Pancreas (tissue), 10 donors: ENCODE measurements at regions not wholly inside any gene's neighbourhood (a gene's known extent, or its start where the extent isn't known, plus 50 kb on each side); places are given as distances from the start of the nearest gene placed in this dataset.

Experiments
- ATAC-seq, 4 donors: fragments of 200-7000 bp; cut with Tn5 transposase; one replicate each; pipeline versions ENCODE4 v1.8.0 to v1.9.1; 2020; ENCODE audit warnings: mild to moderate bottlenecking in 4 of 4, moderate library complexity in 4 of 4
- DNase-seq, 6 donors: peaks; one replicate each; pipeline ENCODE4 v3.0.0-alpha.2; 2020
- FAIRE-seq: peaks from 2 replicates; lab custom pipeline; 2012; peaks lifted over from hg19 to GRCh38; lab: Jason Lieb, UNC
- H3K27ac ChIP-seq, 4 donors: fragments of 200-600 bp; sonication (generic); 1 replicate in 3 of 4; 2 replicates in 1 of 4; pipeline versions ENCODE4 v1.5.0 to v1.8.0; 2020
- H3K27me3 ChIP-seq, 4 donors: fragments of 200-600 bp; one replicate each; pipeline ENCODE4 v1.8.0; 2021
- H3K36me3 ChIP-seq, 3 donors: fragments of 200-600 bp; sonication (generic) in 1 of 3; one replicate each; pipeline versions ENCODE4 v1.5.0 to v1.8.0; 2020 to 2021
- H3K4me1 ChIP-seq, 3 donors: fragments of 200-600 bp; one replicate each; pipeline ENCODE4 v1.8.0; 2021
- H3K4me3 ChIP-seq, 4 donors: fragments of 200-600 bp; sonication (generic) in 2 of 4; one replicate each; pipeline versions ENCODE4 v1.5.0 to v1.8.0; 2020 to 2021
- H3K9me3 ChIP-seq, 4 donors: fragments of 200-600 bp; one replicate each; pipeline ENCODE4 v1.8.0; 2021
- CTCF ChIP-seq, 4 donors: fragments of 200-600 bp; sonication (generic) in 3 of 4; IDR thresholded peaks; one replicate each; pipeline versions ENCODE4 v1.5.0 to v1.8.0; 2021; ENCODE audit warnings: antibody characterized with exemption in 4 of 4
- WGBS, 2 donors: extraction: QIAGEN DNeasy Blood & Tissue Kit; methylation state at CpG; one replicate each; pipeline ENCODE4 v1.1.7; 2013; 5-methylcytosine and 5-hydroxymethylcytosine counted together
- intact Hi-C, 3 donors: fragments of 100-400 bp; cut with DNase I; formaldehyde crosslinking; loops; one replicate each; pipeline versions ENCODE4 v1.11.1 to v1.14.2; 2022
- donor health status: healthy with polysubstance abuse.
- donor health status: DM: no; HTN: no; CAD: no; lungs with moderate emphysema.
- donor health status: DM: no; HTN: no; CAD: no.
- donor health status: control.
- donor health status: control.
- donor health status: Bipolar disorder and iron deficiency.
- donor health status: DM: yes; HTN: yes; CAD: no.
- donor health status: DM: no; HTN: no; CAD: no.
- donor health status: DM: no; HTN: no; CAD: no.
- donor health status: DM: yes; HTN: yes; CAD: no.

GRCh38 chr6:132144456-132144855 is 193.3 kb upstream of the CCN2 start:
- ATAC-seq (no peak), DNase-seq (no peak), FAIRE-seq (no peak)
- no peaks in the 10 kb centered on the region for H3K9me3 ChIP-seq
- no peak overlapping the region for H3K27ac ChIP-seq
- no peaks in the 10 kb centered on the region for H3K4me1 ChIP-seq
- no peak overlapping the region for H3K4me3 ChIP-seq
- no peak for TF ChIP-seq CTCF (IDR thresholded peaks at IDR 0.05)
- intact Hi-C loops: no loop called here
- no peaks in the 10 kb centered on the region for H3K36me3 ChIP-seq
- no peaks in the 10 kb centered on the region for H3K27me3 ChIP-seq

GRCh38 chr6:132143258-132143657 is 192.1 kb upstream of the CCN2 start:
- TF ChIP-seq CTCF (IDR thresholded peaks at IDR 0.05): no peak
- FAIRE-seq (no peak), ATAC-seq (no peak), DNase-seq (no peak)
- intact Hi-C loops: no loop called here
- Histone ChIP-seq H3K4me3 (no peak overlapping the region), H3K27me3 (no peaks in the 10 kb centered on the region), H3K9me3 (no peaks in the 10 kb centered on the region), H3K36me3 (no peaks in the 10 kb centered on the region), H3K27ac (no peak overlapping the region), H3K4me1 (no peaks in the 10 kb centered on the region)
- WGBS, 2 donors: 45 to 50% methylated on average over 1 of the region's 1 CpG

- Histone ChIP-seq H3K9me3 (no peaks in the 10 kb centered on the region), H3K4me3 (no peak overlapping the region), H3K27me3 (no peaks in the 10 kb centered on the region), H3K27ac (no peak overlapping the region), H3K36me3 (no peaks in the 10 kb centered on the region), H3K4me1 (no peaks in the 10 kb centered on the region)
- TF ChIP-seq CTCF (IDR thresholded peaks at IDR 0.05): no peak
- DNase-seq (no peak), FAIRE-seq (no peak), ATAC-seq (no peak)
- intact Hi-C loops: no loop called here
Measured at GRCh38 chr6:132142768-132143167, 191.6 kb upstream of the CCN2 start.

GRCh38 chr6:132142308-132142707 is 191.1 kb upstream of the CCN2 start:
- no peak for FAIRE-seq
- intact Hi-C loops: no loop called here
- no peak overlapping the region for H3K4me3 ChIP-seq
- no peak for TF ChIP-seq CTCF (IDR thresholded peaks at IDR 0.05)
- H3K9me3 ChIP-seq: no peaks in the 10 kb centered on the region
- no peaks in the 10 kb centered on the region for H3K27me3 ChIP-seq
- WGBS, 2 donors: 67 to 76% methylated on average over 1 of the region's 1 CpG
- no peaks in the 10 kb centered on the region for H3K36me3 ChIP-seq
- DNase-seq: no peak
- ATAC-seq: no peak
- no peak overlapping the region for H3K27ac ChIP-seq
- no peaks in the 10 kb centered on the region for H3K4me1 ChIP-seq

GRCh38 chr6:132140189-132140588 is 189.0 kb upstream of the CCN2 start:
- H3K4me1 ChIP-seq: no peaks in the 10 kb centered on the region
- ATAC-seq (no peak), DNase-seq (no peak), FAIRE-seq (no peak)
- intact Hi-C loops: no loop called here
- no peaks in the 10 kb centered on the region for H3K27me3 ChIP-seq
- 90 to 92% methylated on average over 3 of the region's 3 CpGs for WGBS, 2 donors
- no peaks in the 10 kb centered on the region for H3K36me3 ChIP-seq
- H3K9me3 ChIP-seq: no peaks in the 10 kb centered on the region
- TF ChIP-seq CTCF (IDR thresholded peaks at IDR 0.05): no peak
- H3K4me3 ChIP-seq: no peak overlapping the region
- H3K27ac ChIP-seq: no peak overlapping the region
